GM06990 (cell line): ENCODE measurements at regions not wholly inside any gene's neighbourhood (a gene's known extent, or its start where the extent isn't known, plus 50 kb on each side); places are given as distances from the start of the nearest gene placed in this dataset.

Experiments
- DNase-seq: peaks from one replicate; pipeline ENCODE4 v3.0.0-alpha.2; 2011; ENCODE audit not compliant: insufficient read length; ENCODE audit errors: extremely low read depth
- H3K27me3 ChIP-seq: replicated peaks from 2 replicates; pipeline ENCODE4 v1.6.0; 2011; ENCODE audit warnings: low read length; ENCODE audit not compliant: control insufficient read depth, insufficient read depth
- H3K36me3 ChIP-seq: 2 replicates; pipeline ENCODE4 v1.5.1; 2011; ENCODE audit warnings: low read length; ENCODE audit not compliant: control insufficient read depth, insufficient read depth
- H3K4me3 ChIP-seq: replicated peaks from 2 replicates; pipeline ENCODE4 v1.5.1; 2011; ENCODE audit warnings: low read depth, mild to moderate bottlenecking, control low read depth, low read length
- CTCF ChIP-seq: IDR thresholded peaks from 2 replicates; pipeline ENCODE4 v1.5.1; 2011; ENCODE audit warnings: low read length, control low read depth, mild to moderate bottlenecking, inconsistent platforms; ENCODE audit not compliant: insufficient read depth, poor library complexity, severe bottlenecking

- no peaks in the 10 kb centered on the region for H3K36me3 ChIP-seq
- no peaks in the 10 kb centered on the region for H3K27me3 ChIP-seq
- no peak for DNase-seq
- H3K4me3 ChIP-seq = no peak overlapping the region
- TF ChIP-seq CTCF = no peak
Measured at GRCh38 chr10:117936566-117936965, 110.2 kb downstream of the RAB11FIP2 start.

- no peak for DNase-seq
- TF ChIP-seq CTCF = no peak
- Histone ChIP-seq H3K27me3 (no peaks in the 10 kb centered on the region), H3K4me3 (no peak overlapping the region), H3K36me3 (no peaks in the 10 kb centered on the region)
Measured at GRCh38 chr10:117936976-117937375, 109.8 kb downstream of the RAB11FIP2 start.

- TF ChIP-seq CTCF = no peak
- no peak for DNase-seq
- no peak overlapping the region for H3K4me3 ChIP-seq
- H3K27me3 ChIP-seq = no peaks in the 10 kb centered on the region; the same call in 1 of the 2 replicates
- H3K36me3 ChIP-seq = no peaks in the 10 kb centered on the region
Measured at GRCh38 chr10:117938104-117938503, 108.6 kb downstream of the RAB11FIP2 start.

GRCh38 chr10:117942226-117942625 lies 104.5 kb downstream of the RAB11FIP2 start:
- Histone ChIP-seq H3K4me3 (no peak overlapping the region), H3K27me3 (peaks cover 2% of the 10 kb centered on the region), H3K36me3 (no peaks in the 10 kb centered on the region)
- TF ChIP-seq CTCF = no peak
- DNase-seq = no peak

- Histone ChIP-seq H3K36me3 (no peaks in the 10 kb centered on the region), H3K4me3 (no peak overlapping the region), H3K27me3 (peaks cover 2% of the 10 kb centered on the region)
- TF ChIP-seq CTCF = no peak
- no peak for DNase-seq
Measured at GRCh38 chr10:117944676-117945447, 101.9 kb downstream of the RAB11FIP2 start.
